WTC11 (cell line): ENCODE measurements at regions not wholly inside any gene's neighbourhood (a gene's known extent, or its start where the extent isn't known, plus 50 kb on each side); places are given as distances from the start of the nearest gene placed in this dataset.
A peak's percentile ranks its signal among the peaks of the same experiment; 100 is the strongest.

Experiments
- ATAC-seq: fragments of 200-7000 bp; cut with Tn5 transposase; 2 replicates; pipeline ENCODE4 v1.10.0; 2021; ENCODE audit warnings: mild to moderate bottlenecking, moderate library complexity
- CTCF ChIA-PET: fragments of 300-600 bp; sonication (Branson Sonifier 250); formaldehyde crosslinking; loops from one replicate; lab custom pipeline; 2021; ENCODE audit warnings: antibody characterized with exemption; lab: Charles Lee
- POLR2A ChIA-PET: fragments of 350-600 bp; sonication (Branson Sonifier 250); formaldehyde crosslinking; loops from one replicate; lab custom pipeline; 2021; ENCODE audit warnings: antibody characterized with exemption; lab: Charles Lee
- DNase-seq: peaks from one replicate; pipeline ENCODE4 v3.0.0; 2021; ENCODE audit warnings: low spot score
- H3K27ac Mint-ChIP-seq: 2 replicates; pipeline ENCODE4 v1.8.0; 2021; ENCODE audit warnings: mixed read lengths
- H3K27me3 Mint-ChIP-seq: 2 replicates; pipeline ENCODE4 v1.8.0; 2021; ENCODE audit warnings: low read depth, mild to moderate bottlenecking, moderate library complexity, mixed read lengths
- H3K36me3 Mint-ChIP-seq: 2 replicates; pipeline ENCODE4 v1.8.0; 2021; ENCODE audit warnings: mixed read lengths
- H3K4me1 Mint-ChIP-seq: 2 replicates; pipeline ENCODE4 v1.8.0; 2022; ENCODE audit warnings: mixed read lengths
- H3K4me3 Mint-ChIP-seq: 2 replicates; pipeline ENCODE4 v1.8.0; 2021; ENCODE audit warnings: mild to moderate bottlenecking, moderate library complexity, mixed read lengths
- H3K9me3 Mint-ChIP-seq: 2 replicates; pipeline ENCODE4 v1.8.0; 2021; ENCODE audit warnings: mixed read lengths
- ELF4 ChIP-seq: sonication (generic); formaldehyde crosslinking; IDR thresholded peaks from 2 replicates; pipeline ENCODE4 v1.8.1; 2022; ENCODE audit warnings: low read depth, mild to moderate bottlenecking, moderate library complexity, missing genetic modification reagents
- FOXK1 ChIP-seq: sonication (generic); formaldehyde crosslinking; IDR thresholded peaks from 2 replicates; pipeline ENCODE4 v1.8.0; 2022; ENCODE audit warnings: mild to moderate bottlenecking, moderate library complexity, missing genetic modification reagents
- FOXP1 ChIP-seq: sonication (generic); formaldehyde crosslinking; IDR thresholded peaks from 2 replicates; pipeline ENCODE4 v1.8.0; 2022; ENCODE audit warnings: missing genetic modification reagents, mild to moderate bottlenecking, moderate library complexity, borderline replicate concordance
- FOXP4 ChIP-seq: sonication (generic); formaldehyde crosslinking; IDR thresholded peaks from 2 replicates; pipeline ENCODE4 v1.8.0; 2022; ENCODE audit warnings: mild to moderate bottlenecking, missing genetic modification reagents
- MLX ChIP-seq: sonication (generic); formaldehyde crosslinking; IDR thresholded peaks from 2 replicates; pipeline ENCODE4 v1.8.1; 2023; ENCODE audit warnings: mild to moderate bottlenecking, missing genetic modification reagents, moderate library complexity
- NFATC4 ChIP-seq: fragments of 250-450 bp; sonication (Bioruptor Pico); IDR thresholded peaks from 2 replicates; pipeline ENCODE4 v1.9.0; 2021; ENCODE audit warnings: mild to moderate bottlenecking
- SOX15 ChIP-seq: fragments of 250-450 bp; sonication (Bioruptor Pico); IDR thresholded peaks from 2 replicates; pipeline ENCODE4 v1.9.0; 2021; ENCODE audit warnings: mild to moderate bottlenecking
- TCF7 ChIP-seq: sonication (generic); formaldehyde crosslinking; IDR thresholded peaks from 2 replicates; pipeline ENCODE4 v1.8.0; 2022; ENCODE audit warnings: mild to moderate bottlenecking, low read depth, missing genetic modification reagents, moderate library complexity
- TEAD1 ChIP-seq: sonication (generic); formaldehyde crosslinking; IDR thresholded peaks from 2 replicates; pipeline ENCODE4 v1.8.0; 2022; ENCODE audit warnings: mild to moderate bottlenecking, missing genetic modification reagents
- USF2 ChIP-seq: sonication (generic); formaldehyde crosslinking; IDR thresholded peaks from 2 replicates; pipeline ENCODE4 v1.8.1; 2023; ENCODE audit warnings: mild to moderate bottlenecking, missing genetic modification reagents, moderate library complexity
- ZBTB43 ChIP-seq: sonication (generic); formaldehyde crosslinking; IDR thresholded peaks from 2 replicates; pipeline ENCODE4 v1.8.1; 2023; ENCODE audit warnings: mild to moderate bottlenecking, missing genetic modification reagents
- ZMAT4 ChIP-seq: fragments of 250-450 bp; sonication (Bioruptor Pico); IDR thresholded peaks from 2 replicates; pipeline ENCODE4 v1.9.0; 2021; ENCODE audit warnings: mild to moderate bottlenecking
- ZNF219 ChIP-seq: sonication (generic); formaldehyde crosslinking; IDR thresholded peaks from 2 replicates; pipeline ENCODE4 v1.8.0; 2023; ENCODE audit warnings: missing genetic modification reagents, mild to moderate bottlenecking, borderline replicate concordance
- ZNF396 ChIP-seq: fragments of 250-450 bp; sonication (Bioruptor Pico); IDR thresholded peaks from 2 replicates; pipeline ENCODE4 v1.8.0; 2021; ENCODE audit warnings: mild to moderate bottlenecking, moderate library complexity, borderline replicate concordance
- ZNF512 ChIP-seq: sonication (generic); formaldehyde crosslinking; IDR thresholded peaks from 2 replicates; pipeline ENCODE4 v1.8.1; 2022; ENCODE audit warnings: missing genetic modification reagents, borderline replicate concordance
- ZSCAN18 ChIP-seq: fragments of 250-450 bp; sonication (Bioruptor Pico); IDR thresholded peaks from 2 replicates; pipeline ENCODE4 v2.1.2; 2022; ENCODE audit warnings: mild to moderate bottlenecking, moderate library complexity

- no peak for TF ChIP-seq TEAD1
- TF ChIP-seq MLX, result no peak
- TF ChIP-seq FOXK1 (CRISPR knock-in tag), result no peak
- no peak for TF ChIP-seq FOXP4 (CRISPR knock-in tag)
- TF ChIP-seq ZNF512, result no peak
- TF ChIP-seq ZMAT4 (CRISPR knock-in tag), result no peak
- TF ChIP-seq, all 79 proteins: peak for 0
Observed at GRCh38 chr2:46816151-46816845, 99.3 kb downstream of the MCFD2 start (continued).

GRCh38 chr2:46815121-46815802 lies 100.3 kb downstream of the MCFD2 start:
- no peak for DNase-seq
- Mint-ChIP-seq H3K9me3 (no peaks in the 10 kb centered on the region), H3K27me3 (no peaks in the 10 kb centered on the region), H3K27ac (no peak overlapping the region), H3K36me3 (no peaks in the 10 kb centered on the region), H3K4me1 (peaks cover 4% of the 10 kb centered on the region; the same call in 1 of the 2 replicates), H3K4me3 (no peak overlapping the region)
- TF ChIP-seq ZNF396, result no peak
- no peak for TF ChIP-seq ELF4 (CRISPR knock-in tag)
- TF ChIP-seq ZNF219 (CRISPR knock-in tag), result no peak
- ChIA-PET CTCF (no interaction called here), POLR2A (no interaction called here)
- peak; percentile 48; the same call in 1 of the 2 replicates for ATAC-seq

GRCh38 chr2:46814160-46814961 lies 101.2 kb downstream of the MCFD2 start:
- H3K27ac Mint-ChIP-seq, result no peak overlapping the region
- ATAC-seq (no peak), DNase-seq (no peak)
- no peaks in the 10 kb centered on the region for H3K27me3 Mint-ChIP-seq
- no peaks in the 10 kb centered on the region for H3K9me3 Mint-ChIP-seq
- CTCF ChIA-PET, result interaction anchor here (1.2 kb wide), 1 partner anchor 34 kb away, joined by 3 read pairs; no protein-coding TSS in a partner anchor
- no peak overlapping the region for H3K4me3 Mint-ChIP-seq
- H3K4me1 Mint-ChIP-seq, result peaks cover 4% of the 10 kb centered on the region; the same call in 1 of the 2 replicates
- H3K36me3 Mint-ChIP-seq, result no peaks in the 10 kb centered on the region
- POLR2A ChIA-PET, result no interaction called here
- TF ChIP-seq ZBTB43 (CRISPR knock-in tag), result no peak
- no peak for TF ChIP-seq FOXP4 (CRISPR knock-in tag)
- no peak for TF ChIP-seq SOX15 (CRISPR knock-in tag)
- TF ChIP-seq ZSCAN18 (CRISPR knock-in tag), result no peak
- no peak for TF ChIP-seq FOXP1
- no peak for TF ChIP-seq ZNF512
- no peak for TF ChIP-seq NFATC4 (CRISPR knock-in tag)
- no peak for TF ChIP-seq USF2 (CRISPR knock-in tag)
- no peak for TF ChIP-seq TCF7
